Glomerular visceral epithelial cell (primary cell): ENCODE measurements at regions not wholly inside any gene's neighbourhood (a gene's known extent, or its start where the extent isn't known, plus 50 kb on each side); places are given as distances from the start of the nearest gene placed in this dataset.
A peak's percentile ranks its signal among the peaks of the same experiment; 100 is the strongest.

ENCODE experiments used
- DNase-seq: peaks from one replicate; pipeline ENCODE4 v3.0.0-alpha.2; 2016; ENCODE audit errors: extremely low spot score

DNA sequence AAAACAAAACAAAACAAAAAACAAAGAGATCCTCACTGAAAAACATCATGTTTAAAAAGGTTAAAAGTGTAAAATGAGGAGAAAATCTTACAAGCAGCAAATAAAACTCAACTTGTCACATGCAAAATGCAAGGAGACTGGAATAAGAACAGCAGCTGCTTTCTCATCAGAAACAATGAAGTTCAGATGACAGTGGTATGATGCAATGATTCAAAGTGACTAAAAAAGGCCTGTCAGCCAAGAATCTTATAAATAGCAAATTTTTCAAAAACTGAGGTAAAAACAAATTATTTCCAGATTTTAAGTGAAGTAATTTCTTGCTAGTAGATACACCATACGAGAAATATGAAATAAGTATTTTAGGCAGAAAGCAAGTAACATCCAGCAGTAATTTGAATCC lies 68.6 kb upstream of the EPHA3 start:
- DNase-seq, result no peak

DNA sequence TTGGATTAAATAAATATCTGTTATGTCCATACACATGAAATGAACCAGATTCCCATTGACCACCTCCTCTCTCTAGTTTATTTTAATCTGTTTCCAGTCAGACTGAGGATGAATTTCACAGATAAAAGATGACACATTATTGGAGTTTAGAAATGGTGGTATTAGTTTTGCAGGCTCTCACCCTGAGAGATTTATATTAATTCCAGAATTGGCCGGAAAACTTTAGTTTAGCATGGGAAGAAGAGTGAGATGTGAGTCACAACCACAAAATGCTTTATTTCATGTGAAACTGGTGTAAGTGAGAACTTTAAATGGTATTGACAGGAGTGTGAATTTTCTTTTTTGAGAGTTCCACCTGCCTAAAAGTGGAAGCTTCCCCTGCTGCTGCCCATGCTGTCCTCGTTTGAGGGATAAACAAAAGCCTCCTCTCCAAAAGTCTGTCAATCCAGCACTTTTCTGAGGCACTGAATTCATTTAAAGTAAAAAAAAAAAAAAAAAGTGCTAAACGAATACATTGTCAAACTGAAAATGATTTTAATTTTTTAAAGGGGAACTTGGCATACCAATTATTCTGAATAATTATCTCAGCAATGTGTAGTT lies 65.1 kb upstream of the EPHA3 start:
- DNase-seq, result no peak

DNA sequence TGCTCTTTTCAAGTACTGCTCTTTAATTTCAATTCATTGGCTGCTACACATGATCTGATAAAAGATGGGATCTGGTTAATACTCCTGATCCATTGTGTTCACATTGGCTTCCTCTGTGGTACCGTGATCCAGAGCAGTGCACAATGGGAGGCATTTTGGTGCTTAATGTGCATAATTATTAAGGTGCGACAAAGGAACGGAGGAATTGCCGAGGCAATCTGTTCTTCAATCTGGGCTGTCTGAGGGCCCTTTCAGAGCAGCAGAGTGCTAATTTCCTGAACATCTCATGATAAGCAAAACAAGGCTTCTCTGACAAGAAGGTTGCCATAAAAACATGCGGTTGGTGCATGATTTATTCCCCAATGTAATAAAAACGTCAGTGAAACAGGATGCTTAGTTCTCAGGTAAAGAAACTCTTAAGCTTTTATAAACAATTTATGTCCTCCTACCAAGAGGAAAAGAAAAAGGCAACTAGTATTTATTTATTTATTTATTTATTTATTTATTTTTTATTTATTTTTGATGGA lies 64.0 kb upstream of the EPHA3 start:
- no peak for DNase-seq

DNA sequence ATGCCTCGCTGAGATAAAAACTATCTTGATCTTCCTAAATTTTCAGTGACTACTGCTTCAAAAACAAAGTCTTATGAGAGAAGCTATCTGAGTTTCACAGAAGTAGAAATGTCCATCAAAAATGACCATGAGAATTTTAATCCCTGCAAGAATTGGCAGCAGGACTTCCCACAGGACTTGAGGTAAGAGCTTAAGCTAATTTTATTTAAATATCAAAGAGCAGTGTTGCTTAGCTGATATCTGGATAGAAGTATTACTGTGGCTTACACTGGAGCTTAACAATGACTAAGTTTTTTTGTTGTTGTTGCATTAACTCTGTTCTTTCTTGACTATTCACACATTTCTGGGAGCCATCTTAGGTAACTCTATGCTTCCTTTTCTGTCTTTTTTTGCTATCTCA lies 60.8 kb upstream of the EPHA3 start:
- no peak for DNase-seq

DNA sequence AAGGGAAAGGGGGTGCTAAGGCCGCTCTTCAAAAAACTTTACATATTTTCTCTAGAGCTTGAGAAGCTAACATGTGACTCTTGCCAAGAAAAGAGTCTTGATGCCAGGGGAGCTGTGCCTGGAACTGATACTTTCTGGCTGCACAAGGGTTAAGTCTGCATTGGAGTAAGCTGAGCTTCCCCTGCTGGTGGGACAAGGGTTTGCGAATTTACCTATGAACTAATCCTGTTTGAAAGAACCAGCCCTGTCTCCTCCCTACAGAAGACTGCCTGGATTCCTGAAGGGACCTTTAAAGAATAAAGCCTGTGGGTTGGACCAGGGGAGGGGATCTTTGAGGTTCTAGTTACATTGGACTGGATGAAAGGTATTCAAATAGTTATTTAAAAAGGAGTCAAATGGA lies 58.3 kb upstream of the EPHA3 start:
- peak; percentile 3 for DNase-seq

DNA sequence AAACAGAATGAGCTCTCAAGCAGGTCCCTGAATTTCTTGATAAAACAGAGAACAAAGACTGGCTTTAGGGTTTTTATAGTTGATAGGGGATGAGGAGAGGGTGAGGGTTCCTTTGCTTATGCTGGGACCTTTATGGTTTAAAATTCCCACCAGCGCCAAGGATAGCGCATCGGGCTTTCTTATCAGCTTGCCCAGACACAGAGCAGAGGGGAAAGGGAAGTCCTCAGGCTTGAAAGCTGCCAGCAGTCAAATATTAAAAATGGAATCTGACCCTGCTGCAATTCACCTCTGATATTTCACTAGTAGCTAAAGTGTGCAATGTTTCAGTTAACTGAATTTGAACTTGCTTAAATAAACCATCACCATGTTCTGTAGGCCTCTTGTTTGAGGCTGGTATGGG lies 55.0 kb upstream of the EPHA3 start:
- DNase-seq, result no peak

DNA sequence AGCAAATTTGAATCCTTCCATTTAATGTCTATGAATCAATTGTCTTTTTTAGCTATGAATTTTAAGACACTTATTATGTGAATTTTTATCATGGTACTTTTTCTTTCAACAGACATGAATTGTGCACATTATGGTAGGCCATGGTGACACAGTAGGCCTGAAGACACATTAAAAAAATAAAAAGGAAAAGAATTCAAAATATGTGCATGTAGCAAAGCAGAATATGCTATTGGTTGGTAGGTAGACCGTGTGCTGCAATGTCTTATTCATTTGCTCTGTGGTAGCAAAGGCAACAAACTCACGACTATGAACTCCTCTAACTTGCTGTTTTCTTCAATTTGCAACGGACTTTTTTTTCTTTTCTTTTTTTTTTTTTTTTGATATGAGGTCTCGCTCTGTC lies 50.0 kb upstream of the EPHA3 start:
- DNase-seq, result no peak
